H9 (cell line): ENCODE measurements at regions not wholly inside any gene's neighbourhood (a gene's known extent, or its start where the extent isn't known, plus 50 kb on each side); places are given as distances from the start of the nearest gene placed in this dataset.

Experiments
- DNase-seq: peaks from one replicate; pipeline ENCODE4 v3.0.0-alpha.2; 2017
- H2AFZ ChIP-seq: one replicate; pipeline ENCODE4 v1.6.1; 2013; ENCODE audit warnings: mild to moderate bottlenecking, low read length, control low read depth, moderate library complexity
- H2AK5ac ChIP-seq: 2 replicates; pipeline ENCODE4 v1.6.1; 2013; ENCODE audit warnings: low read length, control low read depth, mixed read lengths; ENCODE audit not compliant: insufficient read length
- H2BK120ac ChIP-seq: one replicate; pipeline ENCODE4 v1.6.1; 2013; ENCODE audit warnings: low read depth, mild to moderate bottlenecking, low read length, control low read depth, inconsistent platforms; ENCODE audit not compliant: poor library complexity, severe bottlenecking
- H2BK12ac ChIP-seq: 2 replicates; pipeline ENCODE4 v1.6.1; 2013; ENCODE audit warnings: low read length, control low read depth, mixed read lengths, low read depth; ENCODE audit not compliant: insufficient read length
- H2BK15ac ChIP-seq: 2 replicates; pipeline ENCODE4 v1.6.1; 2013; ENCODE audit warnings: low read depth, low read length, control low read depth
- H2BK20ac ChIP-seq: one replicate; pipeline ENCODE4 v1.6.1; 2013; ENCODE audit warnings: low read depth, mild to moderate bottlenecking, low read length, control low read depth, inconsistent platforms; ENCODE audit not compliant: poor library complexity, severe bottlenecking
- H2BK5ac ChIP-seq: 2 replicates; pipeline ENCODE4 v1.6.1; 2013; ENCODE audit warnings: low read length, control low read depth, mixed read lengths; ENCODE audit not compliant: insufficient read length
- H3K14ac ChIP-seq: 2 replicates; pipeline ENCODE4 v1.6.1; 2013; ENCODE audit warnings: low read length, control low read depth; ENCODE audit not compliant: insufficient read depth
- H3K18ac ChIP-seq: 2 replicates; pipeline ENCODE4 v1.6.1; 2013; ENCODE audit warnings: low read depth, mild to moderate bottlenecking, mixed read lengths, low read length, control low read depth; ENCODE audit not compliant: insufficient read length
- H3K23ac ChIP-seq: 2 replicates; pipeline ENCODE4 v1.6.1; 2013; ENCODE audit warnings: low read length, control low read depth, mixed read lengths, low read depth; ENCODE audit not compliant: insufficient read length
- H3K23me2 ChIP-seq: 2 replicates; pipeline ENCODE4 v1.6.1; 2013; ENCODE audit warnings: low read depth, mild to moderate bottlenecking, mixed read lengths, low read length, control low read depth; ENCODE audit not compliant: insufficient read length, poor library complexity, severe bottlenecking
- H3K27ac ChIP-seq: 2 replicates; pipeline ENCODE4 v1.5.1; 2013; ENCODE audit warnings: low read length, control low read depth, mixed read lengths, low read depth; ENCODE audit not compliant: insufficient read length
- H3K27me3 ChIP-seq: 2 replicates; pipeline ENCODE4 v1.6.1; 2013; ENCODE audit warnings: low read length, control low read depth, inconsistent platforms; ENCODE audit not compliant: insufficient read depth
- H3K4ac ChIP-seq: 2 replicates; pipeline ENCODE4 v1.6.1; 2013; ENCODE audit warnings: low read depth, mild to moderate bottlenecking, control low read depth, inconsistent platforms, low read length, moderate library complexity
- H3K4me1 ChIP-seq: 2 replicates; pipeline ENCODE4 v1.6.1; 2013; ENCODE audit warnings: low read length, control low read depth, inconsistent platforms; ENCODE audit not compliant: insufficient read depth
- H3K4me2 ChIP-seq: 2 replicates; pipeline ENCODE4 v1.6.1; 2013; ENCODE audit warnings: low read length, control low read depth, mixed read lengths; ENCODE audit not compliant: insufficient read length, insufficient read depth
- H3K56ac ChIP-seq: 2 replicates; pipeline ENCODE4 v1.6.1; 2013; ENCODE audit warnings: low read depth, mild to moderate bottlenecking, mixed read lengths, low read length, control low read depth; ENCODE audit not compliant: insufficient read length
- H3K79me1 ChIP-seq: 2 replicates; pipeline ENCODE4 v1.6.1; 2013; ENCODE audit warnings: low read depth, mild to moderate bottlenecking, moderate library complexity, low read length, control low read depth, inconsistent platforms; ENCODE audit not compliant: insufficient read depth, poor library complexity, severe bottlenecking
- H3K79me2 ChIP-seq: 2 replicates; pipeline ENCODE4 v1.6.1; 2013; ENCODE audit warnings: low read length, control low read depth, inconsistent platforms; ENCODE audit not compliant: insufficient read depth
- H3K9ac ChIP-seq: 2 replicates; pipeline ENCODE4 v1.6.1; 2013; ENCODE audit warnings: low read length, control low read depth, mixed read lengths; ENCODE audit not compliant: insufficient read length; ENCODE audit errors: extremely low read depth
- H3K9me3 ChIP-seq: one replicate; pipeline ENCODE4 v1.6.1; 2013; ENCODE audit warnings: low read depth, low read length, inconsistent platforms; ENCODE audit not compliant: control insufficient read depth
- H3T11ph ChIP-seq: one replicate; pipeline ENCODE4 v1.6.1; 2013; ENCODE audit warnings: mild to moderate bottlenecking, low read length, control low read depth, inconsistent platforms
- H4K20me1 ChIP-seq: one replicate; pipeline ENCODE4 v1.6.1; 2013; ENCODE audit not compliant: control insufficient read depth, insufficient read length, insufficient read depth
- H4K5ac ChIP-seq: 2 replicates; pipeline ENCODE4 v1.6.1; 2013; ENCODE audit warnings: low read depth, mild to moderate bottlenecking, mixed read lengths, low read length, control low read depth; ENCODE audit not compliant: insufficient read length
- H4K8ac ChIP-seq: replicated peaks from 2 replicates; pipeline ENCODE4 v1.6.1; 2013; ENCODE audit warnings: low read length, control low read depth, mixed read lengths, low read depth; ENCODE audit not compliant: insufficient read length
- H4K91ac ChIP-seq: 2 replicates; pipeline ENCODE4 v1.6.1; 2013; ENCODE audit warnings: low read depth, mild to moderate bottlenecking, moderate library complexity, mixed read lengths, low read length, control low read depth; ENCODE audit not compliant: insufficient read length
- H3K27ac Mint-ChIP-seq, 3 experiments: 2 replicates in 2 of 3; 3 replicates in 1 of 3; pipeline ENCODE4 v1.8.0; 2020 to 2021; ENCODE audit warnings: mixed read lengths in 3 of 3, mild to moderate bottlenecking in 1 of 3, moderate library complexity in 1 of 3
- H3K27me3 Mint-ChIP-seq: 2 replicates; pipeline ENCODE4 v1.8.0; 2021; ENCODE audit warnings: low read depth, mild to moderate bottlenecking, moderate library complexity, mixed read lengths
- H3K36me3 Mint-ChIP-seq, 3 experiments: 2 replicates in 2 of 3; 3 replicates in 1 of 3; pipeline ENCODE4 v1.8.0; 2020 to 2021; ENCODE audit warnings: low read depth in 3 of 3, mixed read lengths in 3 of 3; ENCODE audit not compliant: insufficient read depth in 1 of 3
- H3K4me1 Mint-ChIP-seq, 2 experiments: 2 replicates each; pipeline ENCODE4 v1.8.0; 2020; ENCODE audit warnings: mixed read lengths in 2 of 2
- H3K4me3 Mint-ChIP-seq, 2 experiments: 2 replicates in 1 of 2; 3 replicates in 1 of 2; pipeline ENCODE4 v1.8.0; 2020 to 2021; ENCODE audit warnings: mild to moderate bottlenecking in 2 of 2, mixed read lengths in 2 of 2, moderate library complexity in 1 of 2
- H3K9me3 Mint-ChIP-seq, 2 experiments: 2 replicates in 1 of 2; 3 replicates in 1 of 2; pipeline ENCODE4 v1.8.0; 2020; ENCODE audit warnings: mild to moderate bottlenecking in 2 of 2, mixed read lengths in 2 of 2, moderate library complexity in 1 of 2
- WGBS: extraction: QIAGEN DNeasy Blood & Tissue Kit; methylation state at CpG from one replicate; pipeline ENCODE4 v1.1.7; 2013; ENCODE audit warnings: missing lambda C conversion rate, low lambda C conversion rate, mixed read lengths; ENCODE audit not compliant: insufficient read length; ENCODE audit errors: extremely low coverage; 5-methylcytosine and 5-hydroxymethylcytosine counted together
- TF ChIP-seq, protein P1 (sequence below): fragments of 200-600 bp; sonication (generic); conservative IDR thresholded peaks from 3 replicates; pipeline ENCODE4 v1.8.0; 2021; ENCODE audit warnings: antibody characterized with exemption, mild to moderate bottlenecking

DNA sequence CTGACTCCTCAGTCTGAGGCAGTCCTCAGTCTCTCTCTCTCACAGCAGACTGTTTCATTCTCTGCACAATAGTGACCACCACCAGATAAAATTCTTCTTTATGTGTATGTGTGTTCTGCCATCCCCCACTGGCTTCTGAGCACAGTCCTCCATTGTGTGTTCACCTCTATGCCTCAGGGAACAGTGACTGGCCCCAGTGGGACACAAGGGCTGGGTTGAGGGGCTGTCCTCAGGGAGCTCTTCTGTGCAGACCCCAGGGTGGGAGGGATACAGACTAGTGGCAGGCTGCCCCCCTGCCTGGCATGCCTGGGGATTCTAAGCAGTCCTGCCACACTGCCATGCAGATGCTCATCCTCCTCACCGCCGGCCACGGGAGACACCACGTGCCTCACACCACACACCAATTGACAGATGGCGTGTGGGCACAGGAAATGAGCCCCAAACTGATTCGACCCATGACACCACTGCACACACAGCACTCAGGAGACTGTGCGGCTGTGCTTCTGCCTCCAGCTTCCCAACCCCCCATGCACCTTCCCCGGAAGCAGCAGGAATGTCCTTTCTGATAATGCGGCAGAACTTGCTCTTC, 237.6 kb upstream of the CHRNA7 start:
- no peak overlapping the region for H3K56ac ChIP-seq
- H3K27ac Mint-ChIP-seq = peak overlapping the region in 1 of 3 experiments; percentile 61; a peak in 1 of 7 replicates
- no peaks in the 10 kb centered on the region; a peak in 1 of 5 replicates for H3K9me3 Mint-ChIP-seq
- H3T11ph ChIP-seq = no peak overlapping the region
- no peaks in the 10 kb centered on the region for H3K79me1 ChIP-seq
- H3K79me2 ChIP-seq = no peaks in the 10 kb centered on the region
- no peak overlapping the region for H2AK5ac ChIP-seq
- H3K23ac ChIP-seq = no peak overlapping the region
- H3K14ac ChIP-seq = no peak overlapping the region
- no peak overlapping the region for H2BK120ac ChIP-seq
- no peaks in the 10 kb centered on the region for H3K27me3 ChIP-seq
- H3K27ac ChIP-seq = no peak overlapping the region
- no peak overlapping the region for H3K4me3 Mint-ChIP-seq
- H2BK5ac ChIP-seq = no peak overlapping the region
- no peak for DNase-seq
- H4K91ac ChIP-seq = no peak overlapping the region
- no peak overlapping the region for H2BK15ac ChIP-seq
- peaks cover 2% of the 10 kb centered on the region; the same call in 1 of the 2 replicates for H3K27me3 Mint-ChIP-seq
- no peaks in the 10 kb centered on the region for H3K9me3 ChIP-seq
- H4K20me1 ChIP-seq = no peaks in the 10 kb centered on the region
- no peak overlapping the region for H4K8ac ChIP-seq
- TF ChIP-seq, protein P1, sequence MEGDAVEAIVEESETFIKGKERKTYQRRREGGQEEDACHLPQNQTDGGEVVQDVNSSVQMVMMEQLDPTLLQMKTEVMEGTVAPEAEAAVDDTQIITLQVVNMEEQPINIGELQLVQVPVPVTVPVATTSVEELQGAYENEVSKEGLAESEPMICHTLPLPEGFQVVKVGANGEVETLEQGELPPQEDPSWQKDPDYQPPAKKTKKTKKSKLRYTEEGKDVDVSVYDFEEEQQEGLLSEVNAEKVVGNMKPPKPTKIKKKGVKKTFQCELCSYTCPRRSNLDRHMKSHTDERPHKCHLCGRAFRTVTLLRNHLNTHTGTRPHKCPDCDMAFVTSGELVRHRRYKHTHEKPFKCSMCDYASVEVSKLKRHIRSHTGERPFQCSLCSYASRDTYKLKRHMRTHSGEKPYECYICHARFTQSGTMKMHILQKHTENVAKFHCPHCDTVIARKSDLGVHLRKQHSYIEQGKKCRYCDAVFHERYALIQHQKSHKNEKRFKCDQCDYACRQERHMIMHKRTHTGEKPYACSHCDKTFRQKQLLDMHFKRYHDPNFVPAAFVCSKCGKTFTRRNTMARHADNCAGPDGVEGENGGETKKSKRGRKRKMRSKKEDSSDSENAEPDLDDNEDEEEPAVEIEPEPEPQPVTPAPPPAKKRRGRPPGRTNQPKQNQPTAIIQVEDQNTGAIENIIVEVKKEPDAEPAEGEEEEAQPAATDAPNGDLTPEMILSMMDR = no peak
- no peak overlapping the region for H3K4me2 ChIP-seq
- H3K4me1 ChIP-seq = no peaks in the 10 kb centered on the region
- WGBS = no CpG with 5 or more reads among the region's 9 CpGs
- H3K4ac ChIP-seq = no peak overlapping the region
- no peak overlapping the region for H4K5ac ChIP-seq
- H3K23me2 ChIP-seq = no peaks in the 10 kb centered on the region
- H2BK20ac ChIP-seq = no peak overlapping the region
- H2BK12ac ChIP-seq = no peak overlapping the region
- H2AFZ ChIP-seq = no peak overlapping the region
- H3K4me1 Mint-ChIP-seq = peaks cover 6 to 8% of the 10 kb centered on the region in 2 experiments; a peak in 2 of 4 replicates
- no peak overlapping the region for H3K18ac ChIP-seq
- no peaks in the 10 kb centered on the region for H3K36me3 Mint-ChIP-seq
- H3K9ac ChIP-seq = no peak overlapping the region
